ENCODE measurements at regions not wholly inside any gene's neighbourhood (a gene's known extent, or its start where the extent isn't known, plus 50 kb on each side); places are given as distances from the start of the nearest gene placed in this dataset.
"Not testable (repeated sequence)": the region's sequence is repeated elsewhere in the genome, so short reads cannot be mapped to it uniquely, and the experiment has no call there.

DNA sequence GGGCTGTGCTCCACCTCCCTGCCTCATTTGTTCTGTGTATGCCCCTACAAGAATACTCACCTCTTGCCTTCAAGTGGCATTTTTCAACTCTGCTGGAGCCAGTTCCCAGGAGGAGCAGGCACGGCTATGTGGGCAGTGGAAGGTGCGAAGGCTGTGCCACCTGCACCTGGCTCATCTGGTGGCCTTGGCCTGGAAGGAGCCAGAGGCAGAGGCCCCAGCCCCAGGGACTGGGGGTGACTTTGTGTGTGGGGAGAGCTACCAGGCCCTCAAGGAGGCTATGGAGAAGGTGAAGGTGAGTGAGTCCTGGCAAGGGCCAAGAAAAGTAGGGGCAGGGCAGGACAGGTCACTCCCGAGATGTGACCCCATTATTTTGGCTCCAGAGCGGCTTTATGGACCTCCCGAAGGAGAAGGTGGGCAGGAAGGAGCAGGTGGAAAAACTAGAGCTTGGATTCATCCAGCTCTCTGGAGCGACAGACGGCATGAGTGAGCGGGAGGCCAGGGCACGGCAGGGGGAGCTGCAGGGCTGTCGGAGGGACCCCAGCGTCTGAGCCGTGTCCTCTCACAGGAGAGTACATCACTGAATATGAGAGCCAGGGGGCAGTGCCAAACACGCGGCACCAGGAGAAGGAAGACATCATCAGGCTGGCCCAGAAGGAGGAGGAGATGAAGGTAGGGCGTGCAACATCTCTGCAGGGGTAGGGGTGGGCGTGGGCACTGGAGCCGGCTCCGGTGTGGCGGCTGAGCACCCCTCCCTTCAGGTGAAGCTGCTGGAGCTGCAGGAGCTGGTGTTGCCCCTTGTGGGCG lies 57.3 kb upstream of the UBE2Q2 start:
- TF ChIP-seq, protein P1, sequence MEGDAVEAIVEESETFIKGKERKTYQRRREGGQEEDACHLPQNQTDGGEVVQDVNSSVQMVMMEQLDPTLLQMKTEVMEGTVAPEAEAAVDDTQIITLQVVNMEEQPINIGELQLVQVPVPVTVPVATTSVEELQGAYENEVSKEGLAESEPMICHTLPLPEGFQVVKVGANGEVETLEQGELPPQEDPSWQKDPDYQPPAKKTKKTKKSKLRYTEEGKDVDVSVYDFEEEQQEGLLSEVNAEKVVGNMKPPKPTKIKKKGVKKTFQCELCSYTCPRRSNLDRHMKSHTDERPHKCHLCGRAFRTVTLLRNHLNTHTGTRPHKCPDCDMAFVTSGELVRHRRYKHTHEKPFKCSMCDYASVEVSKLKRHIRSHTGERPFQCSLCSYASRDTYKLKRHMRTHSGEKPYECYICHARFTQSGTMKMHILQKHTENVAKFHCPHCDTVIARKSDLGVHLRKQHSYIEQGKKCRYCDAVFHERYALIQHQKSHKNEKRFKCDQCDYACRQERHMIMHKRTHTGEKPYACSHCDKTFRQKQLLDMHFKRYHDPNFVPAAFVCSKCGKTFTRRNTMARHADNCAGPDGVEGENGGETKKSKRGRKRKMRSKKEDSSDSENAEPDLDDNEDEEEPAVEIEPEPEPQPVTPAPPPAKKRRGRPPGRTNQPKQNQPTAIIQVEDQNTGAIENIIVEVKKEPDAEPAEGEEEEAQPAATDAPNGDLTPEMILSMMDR (IDR thresholded peaks at IDR 0.05) = no peak
- Mint-ChIP-seq H3K4me1 (peaks cover 4% of the 10 kb centered on the region), H3K27ac (no peak overlapping the region), H3K36me3 (no peaks in the 10 kb centered on the region), H3K27me3 (ENCODE audit: low read depth in 3 of 3) (peaks cover 2 to 10% (median 8%) of the 10 kb centered on the region in 3 donors), H3K4me3 (peak overlapping the region in 1 of 2 donors; percentile 64), H3K9me3 (no peaks in the 10 kb centered on the region)
- H3K4me2 ChIP-seq (replicated peaks; ENCODE audit: extremely low read depth, low read length, poor library complexity, severe bottlenecking) = no peak overlapping the region
- no peak overlapping the region for H3K9ac ChIP-seq (ENCODE audit: insufficient read depth, low read length, poor library complexity, severe bottlenecking)
- intact Hi-C loops (cut with micrococcal nuclease) = no loop called here
- no peak for DNase-seq
- H4K20me1 ChIP-seq (ENCODE audit: insufficient read depth, low read length) = no peaks in the 10 kb centered on the region
- no peaks in the 10 kb centered on the region for H3K79me2 ChIP-seq (ENCODE audit: insufficient read depth, low read length)
- no peak overlapping the region for H3K4me3 ChIP-seq (replicated peaks in 1 of 3; ENCODE audit: low read depth in 2 of 3, low read length in 3 of 3)
- H3K36me3 ChIP-seq (replicated peaks in 1 of 2; ENCODE audit: control insufficient read depth in 1 of 2, insufficient read depth in 2 of 2, low read length in 2 of 2) = no peaks in the 10 kb centered on the region
- peaks cover 0 to 4% of the 10 kb centered on the region in 2 donors for H3K27me3 ChIP-seq (ENCODE audit: control insufficient read depth in 2 of 2, insufficient read depth in 2 of 2, low read length in 2 of 2)
- WGBS (ENCODE audit: insufficient coverage) = 82% methylated on average over 20 of the region's 20 CpGs
- no peak overlapping the region for H3K27ac ChIP-seq (ENCODE audit: low read depth in 1 of 2, low read length in 2 of 2)
- H3K9me3 ChIP-seq (replicated peaks in 1 of 2; ENCODE audit: control insufficient read depth in 1 of 2, insufficient read depth in 1 of 2, low read length in 2 of 2) = no peaks in the 10 kb centered on the region
- no peaks in the 10 kb centered on the region for H3K4me1 ChIP-seq (ENCODE audit: control insufficient read depth in 1 of 2, insufficient read depth in 2 of 2, low read length in 2 of 2)
- no peak overlapping the region for H2AFZ ChIP-seq (ENCODE audit: insufficient read depth, low read depth, low read length, poor library complexity, severe bottlenecking)

DNA sequence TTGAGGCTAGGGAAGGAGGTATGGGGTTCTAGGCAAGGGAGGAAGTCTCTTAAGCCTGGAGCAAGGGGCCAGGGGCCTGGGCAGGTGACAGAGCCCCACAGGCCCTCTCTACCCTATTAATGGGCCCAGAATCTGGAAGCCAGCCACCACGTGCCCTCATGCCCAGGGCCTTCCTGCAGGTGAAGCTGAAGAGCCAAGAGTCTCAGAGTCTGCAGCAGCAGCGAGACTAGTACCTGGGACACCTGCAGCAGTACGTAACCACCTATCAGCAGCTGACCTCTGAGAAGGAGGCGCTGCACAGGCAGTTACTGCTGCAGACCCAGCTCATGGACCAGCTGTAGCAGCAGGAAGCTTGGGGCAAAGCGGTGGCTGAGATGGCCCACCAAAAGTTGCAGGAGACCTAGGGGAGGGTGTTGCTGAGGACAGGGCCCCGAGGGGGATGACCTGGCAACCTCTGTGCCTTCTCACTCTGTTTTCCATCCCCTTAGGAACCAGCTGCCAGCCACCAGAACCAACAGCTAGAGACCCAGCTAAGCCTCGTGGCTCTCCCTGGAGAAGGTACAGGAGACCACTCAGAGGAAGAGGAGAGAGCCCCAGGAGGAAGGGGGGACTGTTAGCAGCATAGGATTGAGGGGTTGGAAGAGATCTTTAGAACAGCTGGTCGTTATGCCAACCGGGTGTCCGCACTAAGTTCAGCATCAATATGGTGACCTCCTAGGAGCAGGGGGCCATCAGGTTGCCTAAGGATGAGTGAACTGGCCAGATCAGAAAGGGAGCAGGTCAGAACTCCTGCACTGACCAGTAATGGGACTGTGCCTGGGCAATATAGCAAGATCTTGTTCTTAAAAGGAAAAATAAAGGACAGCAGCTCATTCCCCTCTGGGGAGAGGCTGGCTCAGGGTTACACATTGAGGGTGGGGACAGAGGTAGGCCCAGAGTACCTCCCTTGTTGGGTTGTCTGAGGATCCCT lies 58.5 kb upstream of the UBE2Q2 start:
- H3K36me3 ChIP-seq (replicated peaks in 1 of 2; ENCODE audit: control insufficient read depth in 1 of 2, insufficient read depth in 2 of 2, low read length in 2 of 2); DNase-seq; H3K27ac Mint-ChIP-seq; H2AFZ ChIP-seq (ENCODE audit: insufficient read depth, low read depth, low read length, poor library complexity, severe bottlenecking); H3K9ac ChIP-seq (ENCODE audit: insufficient read depth, low read length, poor library complexity, severe bottlenecking); H3K36me3 Mint-ChIP-seq; H3K4me2 ChIP-seq (replicated peaks; ENCODE audit: extremely low read depth, low read length, poor library complexity, severe bottlenecking); H3K4me1 Mint-ChIP-seq; H3K4me3 Mint-ChIP-seq; H3K4me1 ChIP-seq (ENCODE audit: control insufficient read depth in 1 of 2, insufficient read depth in 2 of 2, low read length in 2 of 2); H3K4me3 ChIP-seq (replicated peaks in 1 of 3; ENCODE audit: low read depth in 2 of 3, low read length in 3 of 3); H3K9me3 ChIP-seq (replicated peaks in 1 of 2; ENCODE audit: control insufficient read depth in 1 of 2, insufficient read depth in 1 of 2, low read length in 2 of 2); H3K27ac ChIP-seq (ENCODE audit: low read depth in 1 of 2, low read length in 2 of 2); H4K20me1 ChIP-seq (ENCODE audit: insufficient read depth, low read length); H3K79me2 ChIP-seq (ENCODE audit: insufficient read depth, low read length); H3K9me3 Mint-ChIP-seq; H3K27me3 ChIP-seq (ENCODE audit: control insufficient read depth in 2 of 2, insufficient read depth in 2 of 2, low read length in 2 of 2); intact Hi-C loops (cut with micrococcal nuclease): not testable (repeated sequence)
- 96% methylated on average over 4 of the region's 10 CpGs for WGBS (ENCODE audit: insufficient coverage)
- H3K27me3 Mint-ChIP-seq (ENCODE audit: low read depth in 3 of 3) = peaks cover 2 to 14% (median 8%) of the 10 kb centered on the region in 3 donors

DNA sequence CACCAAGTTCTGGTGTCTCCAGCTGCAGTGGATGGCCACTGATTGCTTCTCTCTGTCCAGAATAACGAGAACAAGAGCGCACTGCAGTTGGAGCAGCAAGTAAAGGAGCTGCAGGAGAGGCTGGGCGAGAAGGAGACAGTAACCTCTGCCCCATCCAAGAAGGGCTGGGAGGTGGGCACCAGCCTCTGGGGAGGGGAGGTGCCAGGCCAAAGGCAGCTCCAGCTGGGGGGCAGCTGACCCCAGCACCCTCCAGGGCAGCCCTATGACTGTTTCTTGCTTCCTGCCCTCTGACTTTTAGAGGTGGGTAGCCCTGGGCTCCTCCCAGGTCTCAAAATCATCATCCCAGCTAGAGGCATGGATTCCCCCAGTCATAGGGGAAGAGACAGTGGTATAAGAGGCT lies 59.7 kb upstream of the UBE2Q2 start:
- H3K79me2 ChIP-seq (ENCODE audit: insufficient read depth, low read length); H3K9me3 ChIP-seq (replicated peaks in 1 of 2; ENCODE audit: control insufficient read depth in 1 of 2, insufficient read depth in 1 of 2, low read length in 2 of 2); H3K27me3 ChIP-seq (ENCODE audit: control insufficient read depth in 2 of 2, insufficient read depth in 2 of 2, low read length in 2 of 2); H3K4me1 ChIP-seq (ENCODE audit: control insufficient read depth in 1 of 2, insufficient read depth in 2 of 2, low read length in 2 of 2); DNase-seq; H3K36me3 ChIP-seq (replicated peaks in 1 of 2; ENCODE audit: control insufficient read depth in 1 of 2, insufficient read depth in 2 of 2, low read length in 2 of 2); H3K9ac ChIP-seq (ENCODE audit: insufficient read depth, low read length, poor library complexity, severe bottlenecking); H3K27ac ChIP-seq (ENCODE audit: low read depth in 1 of 2, low read length in 2 of 2); H3K4me3 ChIP-seq (replicated peaks in 1 of 3; ENCODE audit: low read depth in 2 of 3, low read length in 3 of 3); H3K4me1 Mint-ChIP-seq; H3K27ac Mint-ChIP-seq; H3K4me3 Mint-ChIP-seq; H4K20me1 ChIP-seq (ENCODE audit: insufficient read depth, low read length); intact Hi-C loops (cut with micrococcal nuclease); H2AFZ ChIP-seq (ENCODE audit: insufficient read depth, low read depth, low read length, poor library complexity, severe bottlenecking); H3K4me2 ChIP-seq (replicated peaks; ENCODE audit: extremely low read depth, low read length, poor library complexity, severe bottlenecking); H3K9me3 Mint-ChIP-seq; H3K36me3 Mint-ChIP-seq: not testable (repeated sequence)
- 96% methylated on average over 3 of the region's 3 CpGs for WGBS (ENCODE audit: insufficient coverage)
- peaks cover 5 to 14% (median 8%) of the 10 kb centered on the region in 3 donors for H3K27me3 Mint-ChIP-seq (ENCODE audit: low read depth in 3 of 3)
